ENCODE measurements at regions not wholly inside any gene's neighbourhood (a gene's known extent, or its start where the extent isn't known, plus 50 kb on each side); places are given as distances from the start of the nearest gene placed in this dataset.

GRCh38 chr10:133020193-133020817 is 67.4 kb upstream of the ADGRA1 start:
- DNase-seq (ENCODE audit: unreplicated experiment) = no peak
- POLR2A ChIA-PET = no interaction called here
- H3K4me1 Mint-ChIP-seq (ENCODE audit: insufficient read depth, unreplicated experiment) = no peaks in the 10 kb centered on the region
- TF ChIP-seq CTCF (IDR thresholded peaks at IDR 0.05; ENCODE audit: unreplicated experiment) = no peak
- CTCF ChIA-PET = interaction anchor here (0.6 kb wide), 1 partner anchor 1368 kb away, joined by 3 read pairs; no protein-coding TSS in a partner anchor
- H3K4me3 Mint-ChIP-seq (ENCODE audit: unreplicated experiment) = no peak overlapping the region
- H3K36me3 Mint-ChIP-seq (ENCODE audit: insufficient read depth, unreplicated experiment) = no peaks in the 10 kb centered on the region
- no peak overlapping the region for H3K27ac Mint-ChIP-seq (ENCODE audit: low read depth, unreplicated experiment)
- no TSS peak for BruUV-seq (replicated peaks)
- H3K9me3 Mint-ChIP-seq (ENCODE audit: unreplicated experiment) = no peaks in the 10 kb centered on the region
- intact Hi-C loops (cut with micrococcal nuclease) = no loop called here
- H3K27me3 Mint-ChIP-seq (ENCODE audit: insufficient read depth, unreplicated experiment) = no peaks in the 10 kb centered on the region

- no peaks in the 10 kb centered on the region for H3K36me3 Mint-ChIP-seq (ENCODE audit: insufficient read depth, unreplicated experiment)
- H3K9me3 Mint-ChIP-seq (ENCODE audit: unreplicated experiment) = no peaks in the 10 kb centered on the region
- H3K27ac Mint-ChIP-seq (ENCODE audit: low read depth, unreplicated experiment) = no peak overlapping the region
- POLR2A ChIA-PET = no interaction called here
- intact Hi-C loops (cut with micrococcal nuclease) = no loop called here
- H3K4me1 Mint-ChIP-seq (ENCODE audit: insufficient read depth, unreplicated experiment) = no peaks in the 10 kb centered on the region
- no peak for TF ChIP-seq CTCF (IDR thresholded peaks at IDR 0.05; ENCODE audit: unreplicated experiment)
- no peaks in the 10 kb centered on the region for H3K27me3 Mint-ChIP-seq (ENCODE audit: insufficient read depth, unreplicated experiment)
- no TSS peak for BruUV-seq (replicated peaks)
- CTCF ChIA-PET = interaction anchor here (0.6 kb wide), 1 partner anchor 1367 kb away, joined by 3 read pairs; no protein-coding TSS in a partner anchor
- DNase-seq (ENCODE audit: unreplicated experiment) = no peak
- H3K4me3 Mint-ChIP-seq (ENCODE audit: unreplicated experiment) = no peak overlapping the region
Measured at GRCh38 chr10:133019651-133020050, 68.1 kb upstream of the ADGRA1 start.

GRCh38 chr10:133019191-133019590 is 68.5 kb upstream of the ADGRA1 start:
- H3K9me3 Mint-ChIP-seq (ENCODE audit: unreplicated experiment) = no peaks in the 10 kb centered on the region
- H3K27me3 Mint-ChIP-seq (ENCODE audit: insufficient read depth, unreplicated experiment) = no peaks in the 10 kb centered on the region
- H3K36me3 Mint-ChIP-seq (ENCODE audit: insufficient read depth, unreplicated experiment) = no peaks in the 10 kb centered on the region
- ChIA-PET CTCF (no interaction called here), POLR2A (no interaction called here)
- no peak for DNase-seq (ENCODE audit: unreplicated experiment)
- intact Hi-C loops (cut with micrococcal nuclease) = no loop called here
- H3K4me1 Mint-ChIP-seq (ENCODE audit: insufficient read depth, unreplicated experiment) = no peaks in the 10 kb centered on the region
- no TSS peak for BruUV-seq (replicated peaks)
- no peak for TF ChIP-seq CTCF (IDR thresholded peaks at IDR 0.05; ENCODE audit: unreplicated experiment)
- no peak overlapping the region for H3K27ac Mint-ChIP-seq (ENCODE audit: low read depth, unreplicated experiment)
- no peak overlapping the region for H3K4me3 Mint-ChIP-seq (ENCODE audit: unreplicated experiment)

DNA sequence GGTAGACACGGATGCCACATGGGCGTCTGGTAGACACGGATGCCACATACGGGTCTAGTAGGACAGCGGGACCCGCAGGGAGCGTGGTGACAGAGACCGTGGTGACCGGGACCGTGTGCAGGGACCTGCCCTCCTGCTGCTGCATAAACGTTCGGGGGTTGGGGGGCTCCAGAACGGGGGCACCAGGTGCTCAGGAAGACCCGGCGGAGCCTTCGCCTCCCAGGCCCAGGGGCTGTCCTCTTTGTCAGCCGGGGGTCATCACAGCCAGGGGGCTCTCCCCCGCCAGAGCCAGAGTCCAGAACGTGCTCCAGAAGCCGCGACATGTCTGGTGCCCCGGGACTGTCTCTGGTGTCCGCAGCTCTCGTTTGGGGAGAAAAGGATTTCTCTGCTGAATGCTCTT is 69.2 kb upstream of the ADGRA1 start:
- intact Hi-C loops (cut with micrococcal nuclease) = no loop called here
- no peaks in the 10 kb centered on the region for H3K9me3 Mint-ChIP-seq (ENCODE audit: unreplicated experiment)
- POLR2A ChIA-PET = no interaction called here
- no peak overlapping the region for H3K4me3 Mint-ChIP-seq (ENCODE audit: unreplicated experiment)
- TF ChIP-seq CTCF (IDR thresholded peaks at IDR 0.05; ENCODE audit: unreplicated experiment) = no peak
- no peaks in the 10 kb centered on the region for H3K4me1 Mint-ChIP-seq (ENCODE audit: insufficient read depth, unreplicated experiment)
- no peaks in the 10 kb centered on the region for H3K36me3 Mint-ChIP-seq (ENCODE audit: insufficient read depth, unreplicated experiment)
- no TSS peak for BruUV-seq (replicated peaks)
- no peak for DNase-seq (ENCODE audit: unreplicated experiment)
- no peak overlapping the region for H3K27ac Mint-ChIP-seq (ENCODE audit: low read depth, unreplicated experiment)
- no peaks in the 10 kb centered on the region for H3K27me3 Mint-ChIP-seq (ENCODE audit: insufficient read depth, unreplicated experiment)
- CTCF ChIA-PET = no interaction called here
